ENCODE measurements at regions not wholly inside any gene's neighbourhood (a gene's known extent, or its start where the extent isn't known, plus 50 kb on each side); places are given as distances from the start of the nearest gene placed in this dataset.

DNA sequence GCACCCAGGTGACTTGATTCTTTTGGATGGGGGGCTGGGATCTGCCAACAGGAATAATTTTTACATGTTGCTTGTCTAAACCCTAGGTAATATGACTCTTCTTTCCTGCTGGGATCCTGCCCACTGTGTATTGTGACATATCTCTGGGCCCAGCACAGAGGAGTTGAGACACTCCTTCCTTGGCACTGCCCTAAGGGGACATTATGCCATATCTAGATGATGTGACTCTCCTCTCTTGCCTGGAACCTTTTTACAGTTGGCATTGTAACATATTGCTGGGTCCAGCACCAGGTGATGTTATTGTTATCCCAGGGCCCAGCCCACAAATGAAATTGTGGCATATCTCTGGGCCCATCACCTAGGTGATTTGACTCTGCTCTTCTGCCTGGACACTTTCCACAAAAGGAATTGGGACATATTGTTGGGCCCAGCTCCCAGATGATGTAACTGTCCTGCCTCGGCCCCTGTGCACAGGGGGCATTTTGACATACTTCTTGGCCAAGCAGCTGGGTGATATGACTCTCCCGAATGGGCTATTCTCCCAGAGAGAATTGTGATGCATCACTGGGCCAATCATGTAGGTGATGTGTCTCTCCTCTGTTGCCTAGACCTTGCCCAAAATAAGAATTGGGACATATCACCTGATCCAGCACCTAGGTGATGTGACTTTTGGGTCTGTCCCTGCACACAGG lies 1837.7 kb downstream of the TP53TG3F start:
- Histone ChIP-seq H2BK20ac (ENCODE audit: low read depth, low read length, poor library complexity, severe bottlenecking) (no peak overlapping the region), H3K56ac (ENCODE audit: insufficient read length, low read depth, low read length) (no peak overlapping the region), H3K27ac (ENCODE audit: insufficient read length, low read depth, low read length) (no peak overlapping the region), H3K23ac (ENCODE audit: insufficient read length, low read depth, low read length) (no peak overlapping the region), H3K4ac (ENCODE audit: low read depth, low read length) (no peak overlapping the region), H3K9ac (ENCODE audit: extremely low read depth, insufficient read length, low read length) (no peak overlapping the region), H2AFZ (ENCODE audit: low read length) (no peak overlapping the region), H3K79me2 (ENCODE audit: insufficient read depth, low read length) (no peaks in the 10 kb centered on the region), H2BK12ac (ENCODE audit: insufficient read length, low read depth, low read length) (no peak overlapping the region), H3K9me3 (ENCODE audit: control insufficient read depth, low read depth, low read length) (peaks cover 84% of the 10 kb centered on the region), H2AK5ac (ENCODE audit: insufficient read length, low read length) (no peak overlapping the region), H2BK15ac (ENCODE audit: low read depth, low read length) (no peak overlapping the region), H3K14ac (ENCODE audit: insufficient read depth, low read length) (no peak overlapping the region), H3K4me2 (ENCODE audit: insufficient read depth, insufficient read length, low read length) (no peak overlapping the region), H3K4me1 (ENCODE audit: insufficient read depth, low read length) (no peaks in the 10 kb centered on the region), H4K5ac (ENCODE audit: insufficient read length, low read depth, low read length) (no peak overlapping the region), H4K20me1 (ENCODE audit: control insufficient read depth, insufficient read depth, insufficient read length) (no peaks in the 10 kb centered on the region), H4K91ac (ENCODE audit: insufficient read length, low read depth, low read length) (no peak overlapping the region), H3K79me1 (ENCODE audit: insufficient read depth, low read depth, low read length, poor library complexity, severe bottlenecking) (no peaks in the 10 kb centered on the region), H2BK120ac (ENCODE audit: low read depth, low read length, poor library complexity, severe bottlenecking) (no peak overlapping the region), H3T11ph (ENCODE audit: low read length) (no peak overlapping the region), H2BK5ac (ENCODE audit: insufficient read length, low read length) (no peak overlapping the region), H3K18ac (ENCODE audit: insufficient read length, low read depth, low read length) (no peak overlapping the region), H3K27me3 (ENCODE audit: insufficient read depth, low read length) (no peaks in the 10 kb centered on the region), H3K23me2 (ENCODE audit: insufficient read length, low read depth, low read length, poor library complexity, severe bottlenecking) (no peaks in the 10 kb centered on the region), H4K8ac (replicated peaks; ENCODE audit: insufficient read length, low read depth, low read length) (no peak overlapping the region)
- peaks cover 93 to 95% of the 10 kb centered on the region in 2 experiments for H3K9me3 Mint-ChIP-seq
- no peaks in the 10 kb centered on the region for H3K27me3 Mint-ChIP-seq (ENCODE audit: low read depth)
- TF ChIP-seq CTCF (conservative IDR thresholded peaks at IDR 0.05): no peak
- no peaks in the 10 kb centered on the region for H3K4me1 Mint-ChIP-seq
- no peak for DNase-seq
- peaks cover 4 to 16% (median 6%) of the 10 kb centered on the region in 3 experiments; a peak in 4 of 7 replicates for H3K36me3 Mint-ChIP-seq (ENCODE audit: insufficient read depth in 1 of 3, low read depth in 3 of 3)
- H3K27ac Mint-ChIP-seq: no peak overlapping the region
- no CpG with 5 or more reads among the region's 2 CpGs for WGBS (ENCODE audit: extremely low coverage, insufficient read length, low lambda C conversion rate)
- H3K4me3 Mint-ChIP-seq: no peak overlapping the region

Measured in H9 (cell line).